ENCODE measurements at regions not wholly inside any gene's neighbourhood (a gene's known extent, or its start where the extent isn't known, plus 50 kb on each side); places are given as distances from the start of the nearest gene placed in this dataset.

- Histone ChIP-seq H3K36me3 (no peaks in the 10 kb centered on the region), H3K9me3 (no peaks in the 10 kb centered on the region), H3K27me3 (replicated peaks; ENCODE audit: insufficient read depth) (no peaks in the 10 kb centered on the region), H3K4me3 (no peak overlapping the region), H3K27ac (no peak overlapping the region), H3K4me1 (ENCODE audit: control insufficient read depth in 1 of 2, low read depth in 2 of 2) (no peaks in the 10 kb centered on the region)
- ATAC-seq (ENCODE audit: insufficient number of reproducible peaks, low FRiP score, low read depth), result no peak
- DNase-seq (ENCODE audit: low spot score), result no peak
- no peak for TF ChIP-seq CTCF (IDR thresholded peaks at IDR 0.05)
Observed at GRCh38 chr6:68053805-68054373, 581.2 kb upstream of the ADGRB3 start.

- no peak overlapping the region for H3K27ac ChIP-seq
- no peak for TF ChIP-seq CTCF (IDR thresholded peaks at IDR 0.05)
- H3K27me3 ChIP-seq (replicated peaks; ENCODE audit: insufficient read depth), result no peaks in the 10 kb centered on the region
- H3K9me3 ChIP-seq, result no peaks in the 10 kb centered on the region
- H3K36me3 ChIP-seq, result no peaks in the 10 kb centered on the region
- no peak for DNase-seq (ENCODE audit: low spot score)
- no peak for ATAC-seq (ENCODE audit: insufficient number of reproducible peaks, low FRiP score, low read depth)
- H3K4me3 ChIP-seq, result no peak overlapping the region
- H3K4me1 ChIP-seq (ENCODE audit: control insufficient read depth in 1 of 2, low read depth in 2 of 2), result no peaks in the 10 kb centered on the region
Observed at GRCh38 chr6:68052234-68052633, 582.8 kb upstream of the ADGRB3 start.

- Histone ChIP-seq H3K27ac (no peak overlapping the region), H3K4me1 (ENCODE audit: control insufficient read depth in 1 of 2, low read depth in 2 of 2) (no peaks in the 10 kb centered on the region), H3K27me3 (replicated peaks; ENCODE audit: insufficient read depth) (no peaks in the 10 kb centered on the region), H3K4me3 (no peak overlapping the region), H3K36me3 (no peaks in the 10 kb centered on the region), H3K9me3 (no peaks in the 10 kb centered on the region)
- TF ChIP-seq CTCF (IDR thresholded peaks at IDR 0.05), result no peak
- no peak for ATAC-seq (ENCODE audit: insufficient number of reproducible peaks, low FRiP score, low read depth)
- no peak for DNase-seq (ENCODE audit: low spot score)
Observed at GRCh38 chr6:68049562-68049961, 585.5 kb upstream of the ADGRB3 start.

- ATAC-seq (ENCODE audit: insufficient number of reproducible peaks, low FRiP score, low read depth), result no peak
- no peak for TF ChIP-seq CTCF (IDR thresholded peaks at IDR 0.05)
- H3K9me3 ChIP-seq, result no peaks in the 10 kb centered on the region
Observed at GRCh38 chr6:68046756-68047155, 588.3 kb upstream of the ADGRB3 start.

GRCh38 chr6:68046302-68046701 is 588.8 kb upstream of the ADGRB3 start:
- no peak for ATAC-seq (ENCODE audit: insufficient number of reproducible peaks, low FRiP score, low read depth)
- H3K27ac ChIP-seq, result no peak overlapping the region
- H3K9me3 ChIP-seq, result no peaks in the 10 kb centered on the region
- no peak for TF ChIP-seq CTCF (IDR thresholded peaks at IDR 0.05)
- DNase-seq (ENCODE audit: low spot score), result no peak
- no peak overlapping the region for H3K4me3 ChIP-seq
- H3K4me1 ChIP-seq (ENCODE audit: control insufficient read depth in 1 of 2, low read depth in 2 of 2), result no peaks in the 10 kb centered on the region
- H3K27me3 ChIP-seq (replicated peaks; ENCODE audit: insufficient read depth), result no peaks in the 10 kb centered on the region
- no peaks in the 10 kb centered on the region for H3K36me3 ChIP-seq

More at GRCh38 chr6:68046756-68047155, 588.3 kb upstream of the ADGRB3 start:
- H3K27ac ChIP-seq, result no peak overlapping the region
- H3K4me3 ChIP-seq, result no peak overlapping the region
- no peaks in the 10 kb centered on the region for H3K36me3 ChIP-seq
- H3K27me3 ChIP-seq (replicated peaks; ENCODE audit: insufficient read depth), result no peaks in the 10 kb centered on the region
- DNase-seq (ENCODE audit: low spot score), result no peak
- no peaks in the 10 kb centered on the region for H3K4me1 ChIP-seq (ENCODE audit: control insufficient read depth in 1 of 2, low read depth in 2 of 2)

All from thoracic aorta (tissue), 2 donors.